SH-SY5Y (cell line): ENCODE measurements at regions not wholly inside any gene's neighbourhood (a gene's known extent, or its start where the extent isn't known, plus 50 kb on each side); places are given as distances from the start of the nearest gene placed in this dataset.

Experiments
- GATA2 ChIP-seq: IDR thresholded peaks from 2 replicates; pipeline ENCODE4 v1.6.1; 2011; ENCODE audit warnings: mild to moderate bottlenecking, low read depth, low read length
- GATA3 ChIP-seq: IDR thresholded peaks from 2 replicates; pipeline ENCODE4 v1.6.1; 2011; ENCODE audit warnings: low read depth, mild to moderate bottlenecking, low read length, moderate library complexity

- TF ChIP-seq GATA3, result no peak
- no peak for TF ChIP-seq GATA2
These were observed 411.8 kb downstream of the ETV1 start for GRCh38 chr7:13577566-13578145.

GRCh38 chr7:13578294-13578693, 411.2 kb downstream of the ETV1 start:
- TF ChIP-seq GATA2 (no peak), GATA3 (no peak)

DNA sequence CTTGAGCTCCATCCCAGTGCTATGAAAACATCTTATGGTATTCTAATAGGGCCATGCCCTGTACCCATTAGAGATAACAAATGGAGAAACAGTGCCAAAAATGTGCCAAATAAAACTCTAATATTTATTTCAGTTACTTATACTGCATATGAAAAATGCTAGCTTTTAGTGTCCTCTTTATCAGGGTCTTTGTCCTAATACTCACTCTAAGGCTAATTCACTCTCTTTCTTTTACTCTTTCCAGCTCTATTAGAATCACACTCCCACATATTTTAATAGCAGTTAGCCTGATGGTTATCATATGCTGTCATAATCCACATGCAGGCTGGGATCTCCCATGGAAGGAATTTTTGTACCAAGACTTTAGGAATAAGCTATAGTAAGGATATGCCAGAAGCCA, 408.4 kb downstream of the ETV1 start:
- TF ChIP-seq GATA2 (no peak), GATA3 (no peak)

GRCh38 chr7:13593854-13594253, 395.6 kb downstream of the ETV1 start:
- TF ChIP-seq GATA3 (no peak), GATA2 (no peak)

DNA sequence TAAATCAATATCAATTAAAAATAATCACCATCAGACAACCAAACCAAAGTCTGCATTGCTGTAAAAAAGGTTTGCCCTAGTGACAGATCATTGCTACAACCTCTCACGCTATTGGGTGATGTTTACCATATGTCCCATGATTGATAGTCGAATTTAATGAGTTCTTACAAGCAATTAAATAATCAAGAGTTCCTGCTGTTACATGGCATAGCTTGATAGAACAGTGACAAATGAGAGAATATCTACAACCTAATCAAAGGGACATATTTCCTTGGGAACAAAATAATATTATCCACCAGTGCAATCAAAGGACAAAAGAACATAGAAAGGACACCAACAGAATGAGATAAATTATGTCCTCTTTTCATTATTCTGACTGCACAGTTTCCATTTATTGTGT, 387.4 kb downstream of the ETV1 start:
- TF ChIP-seq GATA3 (no peak), GATA2 (no peak)

GRCh38 chr7:13603016-13603415, 386.4 kb downstream of the ETV1 start:
- TF ChIP-seq GATA2 (no peak), GATA3 (no peak)

GRCh38 chr7:13603661-13604060, 385.8 kb downstream of the ETV1 start:
- TF ChIP-seq GATA3, result no peak
- TF ChIP-seq GATA2, result no peak

DNA sequence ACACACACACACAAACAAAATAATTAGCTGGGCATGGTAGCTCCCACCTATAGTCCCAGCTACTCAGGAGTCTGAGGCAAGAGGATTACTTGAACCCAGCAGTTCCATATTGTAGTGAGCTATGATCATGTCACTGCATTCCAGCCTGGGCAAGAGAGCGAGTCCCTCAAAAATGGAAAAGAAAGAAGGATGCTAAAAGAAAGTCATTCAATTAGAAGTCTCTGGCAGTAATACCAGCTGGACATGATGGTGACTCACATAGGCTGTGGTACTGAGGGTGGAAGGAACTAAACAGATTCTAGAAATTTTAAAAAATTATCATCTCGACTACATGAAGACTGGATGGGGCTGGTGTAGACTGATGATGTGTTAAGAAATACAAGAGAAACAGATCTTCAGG, 385.3 kb downstream of the ETV1 start:
- TF ChIP-seq GATA2 (no peak), GATA3 (no peak)

GRCh38 chr7:13610372-13610771, 379.1 kb downstream of the ETV1 start:
- TF ChIP-seq GATA3 (no peak), GATA2 (no peak)

- TF ChIP-seq GATA3 (no peak), GATA2 (no peak)
These were observed 373.8 kb downstream of the ETV1 start for GRCh38 chr7:13615679-13616078.

GRCh38 chr7:13627455-13627854, 362.0 kb downstream of the ETV1 start:
- no peak for TF ChIP-seq GATA2
- no peak for TF ChIP-seq GATA3

GRCh38 chr7:13628239-13629001, 361.0 kb downstream of the ETV1 start:
- no peak for TF ChIP-seq GATA2
- TF ChIP-seq GATA3, result no peak

DNA sequence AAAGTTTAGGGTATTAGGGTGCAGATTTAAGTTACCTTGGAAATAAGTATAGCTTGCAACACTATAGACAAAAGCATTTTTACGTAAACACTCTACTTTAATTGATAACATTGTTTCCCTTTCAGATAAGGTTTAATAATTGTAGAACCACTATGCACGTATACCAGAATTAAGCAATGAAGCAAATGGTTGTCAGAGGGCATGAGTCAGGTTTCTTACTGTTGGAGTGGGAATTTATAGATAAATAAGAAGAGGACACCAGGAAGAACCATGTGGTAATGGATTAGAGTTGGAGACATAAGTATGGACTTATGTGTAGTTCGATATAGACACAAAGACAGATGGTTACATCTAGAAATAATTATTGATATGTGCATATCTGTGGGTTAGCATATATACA, 355.6 kb downstream of the ETV1 start:
- TF ChIP-seq GATA2 (no peak), GATA3 (no peak)

DNA sequence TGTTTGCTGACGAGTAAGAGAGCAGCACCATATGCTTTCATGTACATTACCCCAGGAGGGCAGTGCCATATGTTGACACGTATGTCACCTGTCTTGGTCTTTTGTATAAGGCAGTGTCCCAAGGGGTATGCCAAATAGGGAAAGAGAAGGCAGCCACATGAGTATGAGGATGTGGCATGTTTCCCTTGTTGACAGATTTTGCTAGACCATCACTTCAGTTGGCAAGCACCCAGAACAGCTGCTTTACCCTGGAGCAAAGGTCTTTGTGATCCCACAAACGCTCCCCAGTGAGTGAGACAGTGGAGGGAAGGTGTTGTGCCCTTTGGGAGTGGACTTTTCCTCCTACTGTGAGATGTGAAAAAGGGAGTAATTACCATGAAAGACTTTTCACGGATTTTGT, 350.1 kb downstream of the ETV1 start:
- no peak for TF ChIP-seq GATA3
- no peak for TF ChIP-seq GATA2

DNA sequence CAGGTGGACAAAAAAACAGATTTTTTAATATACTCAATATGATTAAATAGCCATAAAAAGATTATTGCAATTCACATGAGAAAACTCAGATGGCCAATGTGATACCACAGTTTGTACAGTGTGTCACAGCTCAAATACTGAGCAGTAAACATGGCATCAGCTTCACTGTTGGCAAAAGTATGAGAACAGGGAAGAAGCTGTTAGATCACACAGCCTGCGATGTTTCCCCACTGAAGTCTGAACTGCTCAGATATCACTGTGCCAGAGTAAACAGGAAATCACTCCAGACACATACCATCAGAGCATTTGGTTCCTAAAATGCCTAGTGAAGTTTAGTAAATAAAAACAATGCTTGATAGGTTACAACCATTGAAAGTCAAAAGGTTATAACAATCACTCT, 347.8 kb downstream of the ETV1 start:
- no peak for TF ChIP-seq GATA2
- TF ChIP-seq GATA3, result no peak

- TF ChIP-seq GATA2 (no peak), GATA3 (no peak)
These were observed 338.3 kb downstream of the ETV1 start for GRCh38 chr7:13651167-13651566.

DNA sequence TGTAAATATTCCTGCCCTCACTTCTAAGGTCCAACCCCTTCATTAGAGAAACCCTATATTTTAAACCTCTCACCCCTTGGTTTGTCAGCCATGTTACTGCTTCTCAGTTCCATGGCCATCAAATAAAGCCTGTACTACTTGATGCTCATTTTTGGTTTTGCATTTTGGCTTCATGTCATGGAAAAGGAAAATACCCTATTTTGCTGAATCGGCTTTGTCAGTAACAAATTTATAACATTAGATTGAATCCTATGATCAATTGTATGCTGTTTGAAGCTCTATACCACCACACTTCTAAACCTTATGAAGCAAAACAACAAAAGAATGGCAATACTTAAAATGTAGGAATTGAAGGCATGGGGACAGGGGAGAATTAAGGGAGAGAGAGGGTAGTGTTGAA, 333.1 kb downstream of the ETV1 start:
- no peak for TF ChIP-seq GATA2
